Fibroblast of lung (primary cell): ENCODE measurements at regions not wholly inside any gene's neighbourhood (a gene's known extent, or its start where the extent isn't known, plus 50 kb on each side); places are given as distances from the start of the nearest gene placed in this dataset.

ENCODE experiments used
- DNase-seq, 2 donors: peaks; one replicate each; pipeline versions ENCODE4 v3.0.0 to v3.0.0-alpha.2; 2010; ENCODE audit warnings: low read depth in 2 of 2
- H2AFZ ChIP-seq: 2 replicates; pipeline ENCODE4 v1.5.1; 2012; ENCODE audit warnings: low read length, control low read depth, inconsistent platforms
- H3K27ac ChIP-seq: 2 replicates; pipeline ENCODE4 v1.5.1; 2011; ENCODE audit warnings: low read length, control low read depth; ENCODE audit not compliant: insufficient read depth
- H3K27me3 ChIP-seq: 2 replicates; pipeline ENCODE4 v1.5.1; 2011; ENCODE audit warnings: mild to moderate bottlenecking, low read length; ENCODE audit not compliant: control insufficient read depth, insufficient read depth
- H3K36me3 ChIP-seq: 2 replicates; pipeline ENCODE4 v1.5.1; 2011; ENCODE audit warnings: low read length; ENCODE audit not compliant: control insufficient read depth, insufficient read depth
- H3K4me1 ChIP-seq: 2 replicates; pipeline ENCODE4 v1.5.1; 2011; ENCODE audit warnings: low read length; ENCODE audit not compliant: control insufficient read depth, insufficient read depth; ENCODE audit errors: extremely low read depth
- H3K4me2 ChIP-seq: 2 replicates; pipeline ENCODE4 v1.5.1; 2011; ENCODE audit warnings: low read length, control low read depth; ENCODE audit not compliant: insufficient read depth; ENCODE audit errors: extremely low read depth
- H3K4me3 ChIP-seq, 4 experiments: fragments of 200-600 bp in 1 of 4; sonication (generic) in 1 of 4; replicated peaks in 1 of 4; 2 replicates each; pipeline ENCODE4 v1.5.1; 2011 to 2016; ENCODE audit warnings: low read length in 4 of 4, low read depth in 3 of 4, mild to moderate bottlenecking in 3 of 4, control low read depth in 2 of 4, inconsistent platforms in 1 of 4, mixed read lengths in 1 of 4; ENCODE audit not compliant: insufficient read depth in 1 of 4; ENCODE audit errors: control extremely low read depth in 1 of 4
- H3K79me2 ChIP-seq: 2 replicates; pipeline ENCODE4 v1.5.1; 2012; ENCODE audit warnings: mild to moderate bottlenecking, low read length, inconsistent platforms; ENCODE audit not compliant: control insufficient read depth, insufficient read depth
- H3K9ac ChIP-seq: 2 replicates; pipeline ENCODE4 v1.5.1; 2011; ENCODE audit warnings: mild to moderate bottlenecking, low read length, control low read depth; ENCODE audit not compliant: insufficient read depth
- H3K9me3 ChIP-seq: 2 replicates; pipeline ENCODE4 v1.5.1; 2012; ENCODE audit warnings: low read depth, low read length; ENCODE audit not compliant: control insufficient read depth, insufficient read depth
- H4K20me1 ChIP-seq: 2 replicates; pipeline ENCODE4 v1.5.1; 2011; ENCODE audit warnings: low read length; ENCODE audit not compliant: control insufficient read depth, insufficient read depth; ENCODE audit errors: extremely low read depth
- CTCF ChIP-seq, 2 donors: IDR thresholded peaks in 1 of 2; conservative IDR thresholded peaks in 1 of 2; 1 replicate in 1 of 2; 2 replicates in 1 of 2; pipeline ENCODE4 v1.5.1; 2011 to 2012; ENCODE audit warnings: low read length in 2 of 2, control low read depth in 1 of 2, inconsistent platforms in 1 of 2, low read depth in 1 of 2, mild to moderate bottlenecking in 1 of 2
- EZH2 ChIP-seq: IDR thresholded peaks from 2 replicates; pipeline ENCODE4 v1.5.1; 2012; ENCODE audit warnings: low read length, control low read depth, mild to moderate bottlenecking; ENCODE audit errors: missing control alignments

GRCh38 chr1:199411506-199411905 lies 616.0 kb upstream of the NR5A2 start:
- no peak for DNase-seq
- H3K79me2 ChIP-seq = no peaks in the 10 kb centered on the region
- H4K20me1 ChIP-seq = no peaks in the 10 kb centered on the region
- H3K9me3 ChIP-seq = no peaks in the 10 kb centered on the region
- no peak overlapping the region for H3K27ac ChIP-seq
- no peak overlapping the region for H2AFZ ChIP-seq
- no peak overlapping the region for H3K4me2 ChIP-seq
- H3K4me1 ChIP-seq = no peaks in the 10 kb centered on the region
- H3K4me3 ChIP-seq = no peak overlapping the region
- no peak for TF ChIP-seq EZH2
- TF ChIP-seq CTCF (conservative IDR thresholded peaks at IDR 0.05 in 1 of 2, IDR thresholded peaks at IDR 0.05 in 1 of 2; ENCODE audit: low read depth in 1 of 2, low read length in 2 of 2) = no peak
- H3K9ac ChIP-seq = no peak overlapping the region
- no peaks in the 10 kb centered on the region for H3K27me3 ChIP-seq
- no peaks in the 10 kb centered on the region for H3K36me3 ChIP-seq

- H3K4me3 ChIP-seq = no peak overlapping the region
- H2AFZ ChIP-seq = no peak overlapping the region
- no peak overlapping the region for H3K27ac ChIP-seq
- H3K4me1 ChIP-seq = no peaks in the 10 kb centered on the region
- no peaks in the 10 kb centered on the region for H4K20me1 ChIP-seq
- no peak overlapping the region for H3K9ac ChIP-seq
- H3K9me3 ChIP-seq = no peaks in the 10 kb centered on the region
- DNase-seq = peak; percentile 50 to 69
- TF ChIP-seq EZH2 (no peak), CTCF (conservative IDR thresholded peaks at IDR 0.05 in 1 of 2, IDR thresholded peaks at IDR 0.05 in 1 of 2; ENCODE audit: low read depth in 1 of 2, low read length in 2 of 2) (peak; percentile 48 to 52)
- H3K4me2 ChIP-seq = no peak overlapping the region
- H3K27me3 ChIP-seq = no peaks in the 10 kb centered on the region
- no peaks in the 10 kb centered on the region for H3K79me2 ChIP-seq
- no peaks in the 10 kb centered on the region for H3K36me3 ChIP-seq
These were observed 605.3 kb upstream of the NR5A2 start for GRCh38 chr1:199422206-199422605.

- no peak overlapping the region for H3K4me3 ChIP-seq
- DNase-seq = peak in 1 of 2 donors; percentile 30
- no peaks in the 10 kb centered on the region for H4K20me1 ChIP-seq
- H3K27ac ChIP-seq = no peak overlapping the region
- no peak overlapping the region for H2AFZ ChIP-seq
- H3K27me3 ChIP-seq = no peaks in the 10 kb centered on the region
- H3K4me1 ChIP-seq = no peaks in the 10 kb centered on the region
- H3K36me3 ChIP-seq = no peaks in the 10 kb centered on the region
- TF ChIP-seq EZH2 = no peak
- no peak for TF ChIP-seq CTCF (conservative IDR thresholded peaks at IDR 0.05 in 1 of 2, IDR thresholded peaks at IDR 0.05 in 1 of 2; ENCODE audit: low read depth in 1 of 2, low read length in 2 of 2)
- H3K9me3 ChIP-seq = no peaks in the 10 kb centered on the region
- H3K9ac ChIP-seq = no peak overlapping the region
- H3K4me2 ChIP-seq = no peak overlapping the region
- no peaks in the 10 kb centered on the region for H3K79me2 ChIP-seq
These were observed 579.6 kb upstream of the NR5A2 start for GRCh38 chr1:199447906-199448305.
